ENCODE measurements at regions not wholly inside any gene's neighbourhood (a gene's known extent, or its start where the extent isn't known, plus 50 kb on each side); places are given as distances from the start of the nearest gene placed in this dataset.

- intact Hi-C loops (cut with DNase I; ENCODE audit: low total_unique reads): no loop called here
- DNase-seq (ENCODE audit: low spot score in 2 of 2): no peak
These were observed 776.4 kb downstream of the KCTD16 start for GRCh38 chr5:144947023-144947422.

DNA sequence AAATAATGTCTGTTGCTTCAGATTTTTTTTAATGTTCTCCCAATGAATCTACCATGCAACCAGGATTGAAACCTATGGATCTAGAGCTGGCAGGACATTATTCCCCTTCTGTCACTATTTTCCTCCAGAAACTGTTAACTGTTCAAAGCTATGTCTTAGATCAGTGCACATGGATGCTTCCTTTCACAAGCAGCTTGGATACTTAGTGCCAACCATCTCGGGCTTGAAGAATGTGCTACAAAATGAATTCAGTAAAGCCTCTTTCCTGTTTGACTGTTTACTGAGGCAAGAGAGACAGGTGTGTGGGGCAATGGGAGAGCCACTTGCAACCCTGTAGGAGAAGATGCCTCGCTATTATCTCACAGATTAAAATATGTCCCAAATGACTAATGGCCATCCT lies 774.8 kb downstream of the KCTD16 start:
- WGBS, 2 donors: 54 to 59% methylated on average over 2 of the region's 2 CpGs
- TF ChIP-seq POLR2A (IDR thresholded peaks at IDR 0.05): no peak
- no peak for TF ChIP-seq CTCF (IDR thresholded peaks at IDR 0.05)
- H3K4me3 ChIP-seq (ENCODE audit: low read depth, poor library complexity, severe bottlenecking): no peak overlapping the region
- no peak for DNase-seq (ENCODE audit: low spot score in 2 of 2)
- intact Hi-C loops (cut with DNase I; ENCODE audit: low total_unique reads): no loop called here

More at GRCh38 chr5:144947023-144947422, 776.4 kb downstream of the KCTD16 start:
- WGBS, 2 donors: 79 to 85% methylated on average over 2 of the region's 2 CpGs
- H3K4me3 ChIP-seq (ENCODE audit: low read depth, poor library complexity, severe bottlenecking): no peak overlapping the region
- TF ChIP-seq POLR2A (IDR thresholded peaks at IDR 0.05): no peak
- no peak for TF ChIP-seq CTCF (IDR thresholded peaks at IDR 0.05)

- DNase-seq (ENCODE audit: low spot score in 2 of 2): no peak
- no peak overlapping the region for H3K4me3 ChIP-seq (ENCODE audit: low read depth, poor library complexity, severe bottlenecking)
- TF ChIP-seq CTCF (IDR thresholded peaks at IDR 0.05) (no peak), POLR2A (IDR thresholded peaks at IDR 0.05) (no peak)
- WGBS, 2 donors: 50 to 51% methylated on average over 4 of the region's 4 CpGs
- intact Hi-C loops (cut with DNase I; ENCODE audit: low total_unique reads): no loop called here
These were observed 774.3 kb downstream of the KCTD16 start for GRCh38 chr5:144944936-144945335.

DNA sequence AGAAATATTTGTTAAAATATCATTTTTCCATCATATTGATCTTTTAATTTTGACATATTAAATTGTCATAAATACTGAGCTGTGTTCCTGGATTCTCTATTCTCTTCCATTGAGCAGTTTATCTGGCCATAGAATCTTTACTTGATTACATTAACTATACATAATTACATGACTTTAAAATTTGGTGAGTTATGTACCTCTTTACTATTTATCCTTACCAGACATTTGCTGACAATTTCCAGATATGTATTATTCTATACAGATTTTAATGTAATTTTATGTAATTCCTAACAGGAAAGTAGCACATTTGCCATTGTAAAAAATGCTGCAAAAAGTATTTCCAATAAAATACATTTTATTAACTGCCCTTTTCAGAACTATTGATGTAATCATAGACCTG lies 770.3 kb downstream of the KCTD16 start:
- TF ChIP-seq CTCF (IDR thresholded peaks at IDR 0.05): no peak
- TF ChIP-seq POLR2A (IDR thresholded peaks at IDR 0.05): no peak
- DNase-seq (ENCODE audit: low spot score in 2 of 2): no peak
- intact Hi-C loops (cut with DNase I; ENCODE audit: low total_unique reads): no loop called here
- H3K4me3 ChIP-seq (ENCODE audit: low read depth, poor library complexity, severe bottlenecking): no peak overlapping the region

- TF ChIP-seq POLR2A (IDR thresholded peaks at IDR 0.05) (no peak), CTCF (IDR thresholded peaks at IDR 0.05) (no peak)
These were observed 747.7 kb downstream of the KCTD16 start for GRCh38 chr5:144918371-144918770.

GRCh38 chr5:144915452-144915851 lies 744.8 kb downstream of the KCTD16 start:
- DNase-seq (ENCODE audit: low spot score in 2 of 2): no peak
- H3K4me3 ChIP-seq (ENCODE audit: low read depth, poor library complexity, severe bottlenecking): no peak overlapping the region
- intact Hi-C loops (cut with DNase I; ENCODE audit: low total_unique reads): no loop called here
- TF ChIP-seq CTCF (IDR thresholded peaks at IDR 0.05) (no peak), POLR2A (IDR thresholded peaks at IDR 0.05) (no peak)

More at GRCh38 chr5:144918371-144918770, 747.7 kb downstream of the KCTD16 start:
- 58 to 59% methylated on average over 1 of the region's 1 CpG for WGBS, 2 donors
- DNase-seq (ENCODE audit: low spot score in 2 of 2): no peak
- no peak overlapping the region for H3K4me3 ChIP-seq (ENCODE audit: low read depth, poor library complexity, severe bottlenecking)
- intact Hi-C loops (cut with DNase I; ENCODE audit: low total_unique reads): no loop called here
